ENCODE measurements at regions not wholly inside any gene's neighbourhood (a gene's known extent, or its start where the extent isn't known, plus 50 kb on each side); places are given as distances from the start of the nearest gene placed in this dataset.

DNA sequence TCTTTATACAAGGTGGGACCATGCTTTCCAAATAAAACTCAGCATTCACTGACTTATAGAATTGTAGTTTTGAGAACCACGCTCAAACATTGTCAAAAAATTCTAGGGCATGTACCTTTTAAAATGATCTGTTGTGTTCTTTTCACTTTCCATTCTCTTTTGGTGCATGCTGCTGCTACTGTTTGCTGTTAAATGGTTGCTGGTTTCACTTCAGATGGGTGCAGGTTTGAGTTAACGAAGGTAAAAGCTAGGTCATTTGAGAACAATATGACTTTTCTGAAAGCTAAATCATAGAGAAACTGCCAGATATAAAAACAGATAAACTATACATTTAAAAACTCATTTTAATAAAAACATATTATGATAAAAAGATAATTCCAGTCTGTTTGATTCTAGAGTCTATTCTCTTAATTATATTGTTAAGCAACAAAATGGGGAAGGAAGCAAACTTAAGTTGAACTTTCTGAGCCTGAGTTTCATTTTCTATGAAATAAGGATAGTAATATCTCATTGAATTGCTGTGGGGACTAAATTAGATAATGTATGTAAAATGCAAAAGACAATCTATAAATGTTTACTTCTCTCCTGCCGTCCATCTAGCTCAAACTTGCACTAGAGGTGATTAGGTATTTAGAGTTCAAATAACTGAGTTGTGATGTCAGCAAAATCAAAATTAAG is 82.4 kb downstream of the OXSM start:
- Histone ChIP-seq H3K4me1 (ENCODE audit: insufficient read depth, low read length) (no peaks in the 10 kb centered on the region), H3K79me2 (ENCODE audit: insufficient read depth, low read length) (no peaks in the 10 kb centered on the region), H3K27me3 (ENCODE audit: insufficient read depth, low read length, poor library complexity) (no peaks in the 10 kb centered on the region), H2AFZ (ENCODE audit: low read depth, low read length) (no peak overlapping the region), H3K4me3 (ENCODE audit: low read depth in 1 of 2, low read length in 2 of 2) (no peak overlapping the region), H3K9me3 (ENCODE audit: insufficient read depth, low read length, severe bottlenecking) (no peaks in the 10 kb centered on the region), H3K9ac (ENCODE audit: low read depth, low read length) (no peak overlapping the region), H3K4me2 (ENCODE audit: insufficient read depth, low read length) (no peak overlapping the region), H3K27ac (ENCODE audit: low read length) (no peak overlapping the region), H4K20me1 (ENCODE audit: insufficient read depth, low read length) (no peaks in the 10 kb centered on the region), H3K36me3 (ENCODE audit: insufficient read depth, low read length) (no peaks in the 10 kb centered on the region)
- ATAC-seq (ENCODE audit: insufficient read depth, low read depth) (no peak), DNase-seq (no peak)
- TF ChIP-seq EZH2 (IDR thresholded peaks at IDR 0.05; ENCODE audit: borderline replicate concordance, low read depth, low read length, severe bottlenecking) = no peak
- TF ChIP-seq, protein P1, sequence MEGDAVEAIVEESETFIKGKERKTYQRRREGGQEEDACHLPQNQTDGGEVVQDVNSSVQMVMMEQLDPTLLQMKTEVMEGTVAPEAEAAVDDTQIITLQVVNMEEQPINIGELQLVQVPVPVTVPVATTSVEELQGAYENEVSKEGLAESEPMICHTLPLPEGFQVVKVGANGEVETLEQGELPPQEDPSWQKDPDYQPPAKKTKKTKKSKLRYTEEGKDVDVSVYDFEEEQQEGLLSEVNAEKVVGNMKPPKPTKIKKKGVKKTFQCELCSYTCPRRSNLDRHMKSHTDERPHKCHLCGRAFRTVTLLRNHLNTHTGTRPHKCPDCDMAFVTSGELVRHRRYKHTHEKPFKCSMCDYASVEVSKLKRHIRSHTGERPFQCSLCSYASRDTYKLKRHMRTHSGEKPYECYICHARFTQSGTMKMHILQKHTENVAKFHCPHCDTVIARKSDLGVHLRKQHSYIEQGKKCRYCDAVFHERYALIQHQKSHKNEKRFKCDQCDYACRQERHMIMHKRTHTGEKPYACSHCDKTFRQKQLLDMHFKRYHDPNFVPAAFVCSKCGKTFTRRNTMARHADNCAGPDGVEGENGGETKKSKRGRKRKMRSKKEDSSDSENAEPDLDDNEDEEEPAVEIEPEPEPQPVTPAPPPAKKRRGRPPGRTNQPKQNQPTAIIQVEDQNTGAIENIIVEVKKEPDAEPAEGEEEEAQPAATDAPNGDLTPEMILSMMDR (IDR thresholded peaks at IDR 0.05; ENCODE audit: borderline replicate concordance, extremely low read depth, low read length, poor library complexity, severe bottlenecking) = no peak

DNA sequence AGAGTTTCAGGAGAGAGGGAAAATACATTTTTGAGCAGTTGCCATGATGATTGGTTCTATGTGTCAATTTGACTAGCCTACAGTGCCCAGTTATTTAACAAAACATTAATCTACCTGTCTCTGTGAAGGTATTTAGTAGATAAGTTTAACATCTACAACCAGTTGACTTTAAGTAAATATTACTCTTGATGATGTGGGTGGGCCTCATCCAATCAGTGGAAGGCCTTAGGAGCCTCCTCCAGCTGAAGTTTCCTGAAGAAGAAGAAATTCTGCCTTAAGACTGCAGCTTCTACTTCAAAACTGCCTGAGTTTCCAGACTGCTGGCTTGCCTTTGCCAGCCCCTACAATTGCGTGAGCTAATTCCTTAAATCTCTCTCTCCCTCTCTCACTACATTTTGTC is 93.6 kb downstream of the OXSM start:
- no peaks in the 10 kb centered on the region for H4K20me1 ChIP-seq (ENCODE audit: insufficient read depth, low read length)
- H3K79me2 ChIP-seq (ENCODE audit: insufficient read depth, low read length) = no peaks in the 10 kb centered on the region
- no peak for TF ChIP-seq EZH2 (IDR thresholded peaks at IDR 0.05; ENCODE audit: borderline replicate concordance, low read depth, low read length, severe bottlenecking)
- TF ChIP-seq, protein P1 (IDR thresholded peaks at IDR 0.05; ENCODE audit: borderline replicate concordance, extremely low read depth, low read length, poor library complexity, severe bottlenecking) = no peak
- H3K9me3 ChIP-seq (ENCODE audit: insufficient read depth, low read length, severe bottlenecking) = no peaks in the 10 kb centered on the region
- H3K27me3 ChIP-seq (ENCODE audit: insufficient read depth, low read length, poor library complexity) = no peaks in the 10 kb centered on the region
- H3K4me2 ChIP-seq (ENCODE audit: insufficient read depth, low read length) = no peak overlapping the region
- H3K4me3 ChIP-seq (ENCODE audit: low read depth in 1 of 2, low read length in 2 of 2) = no peak overlapping the region
- no peak overlapping the region for H3K9ac ChIP-seq (ENCODE audit: low read depth, low read length)
- H3K27ac ChIP-seq (ENCODE audit: low read length) = no peak overlapping the region
- no peak for ATAC-seq (ENCODE audit: insufficient read depth, low read depth)
- no peak overlapping the region for H2AFZ ChIP-seq (ENCODE audit: low read depth, low read length)
- H3K36me3 ChIP-seq (ENCODE audit: insufficient read depth, low read length) = no peaks in the 10 kb centered on the region
- DNase-seq = no peak
- no peaks in the 10 kb centered on the region for H3K4me1 ChIP-seq (ENCODE audit: insufficient read depth, low read length)

DNA sequence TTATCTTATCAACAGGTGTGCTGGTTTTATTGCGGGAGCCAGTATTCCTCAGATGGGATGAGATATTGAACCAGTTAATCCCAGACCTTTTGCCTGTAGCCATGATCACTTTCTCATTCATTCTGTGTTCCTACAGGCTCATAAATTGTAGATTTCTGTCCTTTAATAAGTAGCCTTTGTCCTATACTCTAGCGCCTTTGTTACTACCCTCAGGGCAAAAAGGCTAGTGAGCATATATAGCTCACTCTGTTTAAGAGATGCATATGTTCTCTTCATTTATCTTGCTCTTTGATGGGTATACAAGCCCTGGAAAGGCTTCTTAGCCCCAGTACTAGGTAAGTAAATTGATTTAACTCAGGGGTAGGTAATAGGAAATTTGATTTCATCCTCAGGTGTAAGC is 95.1 kb downstream of the OXSM start:
- Histone ChIP-seq H4K20me1 (ENCODE audit: insufficient read depth, low read length) (no peaks in the 10 kb centered on the region), H2AFZ (ENCODE audit: low read depth, low read length) (no peak overlapping the region), H3K9ac (ENCODE audit: low read depth, low read length) (no peak overlapping the region), H3K79me2 (ENCODE audit: insufficient read depth, low read length) (no peaks in the 10 kb centered on the region), H3K27ac (ENCODE audit: low read length) (no peak overlapping the region), H3K4me1 (ENCODE audit: insufficient read depth, low read length) (no peaks in the 10 kb centered on the region), H3K4me2 (ENCODE audit: insufficient read depth, low read length) (no peak overlapping the region), H3K4me3 (ENCODE audit: low read depth in 1 of 2, low read length in 2 of 2) (no peak overlapping the region), H3K36me3 (ENCODE audit: insufficient read depth, low read length) (no peaks in the 10 kb centered on the region), H3K9me3 (ENCODE audit: insufficient read depth, low read length, severe bottlenecking) (no peaks in the 10 kb centered on the region), H3K27me3 (ENCODE audit: insufficient read depth, low read length, poor library complexity) (no peaks in the 10 kb centered on the region)
- no peak for ATAC-seq (ENCODE audit: insufficient read depth, low read depth)
- DNase-seq = no peak
- TF ChIP-seq, protein P1 (IDR thresholded peaks at IDR 0.05; ENCODE audit: borderline replicate concordance, extremely low read depth, low read length, poor library complexity, severe bottlenecking) = no peak
- no peak for TF ChIP-seq EZH2 (IDR thresholded peaks at IDR 0.05; ENCODE audit: borderline replicate concordance, low read depth, low read length, severe bottlenecking)

Data from DND-41 (cell line).